Neural cell (in vitro differentiated cells): ENCODE measurements at regions not wholly inside any gene's neighbourhood (a gene's known extent, or its start where the extent isn't known, plus 50 kb on each side); places are given as distances from the start of the nearest gene placed in this dataset.

Experiments
- H2AFZ ChIP-seq: fragments of 200-600, 300-800 bp; sonication (generic), shearing (Covaris generic); 2 replicates; pipeline ENCODE4 v1.6.0; 2014; ENCODE audit warnings: low read depth, mild to moderate bottlenecking, antibody characterized with exemption, low read length, moderate library complexity
- H3F3A ChIP-seq: fragments of 200-600 bp; shearing (Covaris generic); 2 replicates; pipeline ENCODE4 v1.6.1; 2016; ENCODE audit warnings: mild to moderate bottlenecking, moderate library complexity, mixed read lengths, antibody characterized with exemption, low read length; ENCODE audit not compliant: insufficient read depth, poor library complexity, severe bottlenecking
- H3K27ac ChIP-seq: fragments of 200-600, 300-800 bp; sonication (generic), shearing (Covaris generic); 2 replicates; pipeline ENCODE4 v1.5.1; 2014; ENCODE audit warnings: mild to moderate bottlenecking, low read length, moderate library complexity
- H3K27me3 ChIP-seq: fragments of 300-800, 200-600 bp; sonication (generic), shearing (Covaris generic); 2 replicates; pipeline ENCODE4 v1.6.0; 2014; ENCODE audit warnings: mild to moderate bottlenecking, low read depth, low read length, moderate library complexity; ENCODE audit not compliant: insufficient read depth
- H3K36me3 ChIP-seq: fragments of 300-800, 200-600 bp; sonication (generic), shearing (Covaris generic); 2 replicates; pipeline ENCODE4 v1.5.1; 2014; ENCODE audit warnings: mild to moderate bottlenecking, antibody characterized with exemption, low read length, moderate library complexity; ENCODE audit not compliant: insufficient read depth
- H3K4me2 ChIP-seq: fragments of 300-800, 200-600 bp; sonication (generic), shearing (Covaris generic); 2 replicates; pipeline ENCODE4 v1.6.0; 2014; ENCODE audit warnings: mild to moderate bottlenecking, low read length
- H3K4me3 ChIP-seq: fragments of 300-800, 200-600 bp; sonication (generic), shearing (Covaris generic); 2 replicates; pipeline ENCODE4 v1.5.1; 2014; ENCODE audit warnings: mild to moderate bottlenecking, low read length, moderate library complexity
- H3K79me2 ChIP-seq: fragments of 200-600 bp; shearing (Covaris generic); replicated peaks from 2 replicates; pipeline ENCODE4 v1.6.0; 2014; ENCODE audit warnings: mild to moderate bottlenecking, low read length, moderate library complexity; ENCODE audit not compliant: insufficient read depth
- H3K9ac ChIP-seq: fragments of 300-800, 200-600 bp; sonication (generic), shearing (Covaris generic); 2 replicates; pipeline ENCODE4 v1.6.1; 2016; ENCODE audit warnings: mild to moderate bottlenecking, low read length, mixed read lengths
- H3K9me2 ChIP-seq: fragments of 200-600 bp; shearing (Covaris generic); 2 replicates; pipeline ENCODE4 v1.6.1; 2016; ENCODE audit warnings: mild to moderate bottlenecking, low read length, mixed read lengths; ENCODE audit not compliant: insufficient read depth
- H3K9me3 ChIP-seq: fragments of 200-600, 300-800 bp; sonication (generic), shearing (Covaris generic); 2 replicates; pipeline ENCODE4 v1.6.1; 2016; ENCODE audit warnings: mild to moderate bottlenecking, mixed run types, low read length, moderate library complexity, mixed read lengths
- H4K20me1 ChIP-seq: fragments of 200-600 bp; shearing (Covaris generic); 2 replicates; pipeline ENCODE4 v1.6.1; 2016; ENCODE audit warnings: mild to moderate bottlenecking, mixed run types; ENCODE audit not compliant: insufficient read depth
- EP300 ChIP-seq: fragments of 450-650 bp; conservative IDR thresholded peaks from 2 replicates; pipeline ENCODE4 v1.6.1; 2014; ENCODE audit warnings: antibody characterized with exemption, mild to moderate bottlenecking, moderate library complexity; ENCODE audit not compliant: poor library complexity, severe bottlenecking
- EZH2 ChIP-seq: fragments of 200-600, 300-800 bp; shearing (Covaris generic), sonication (generic); IDR thresholded peaks from 2 replicates; pipeline ENCODE4 v1.6.1; 2014; ENCODE audit warnings: antibody characterized with exemption, low read length, borderline replicate concordance, mild to moderate bottlenecking; ENCODE audit not compliant: insufficient read depth, poor library complexity, severe bottlenecking
- MXI1 ChIP-seq: fragments of 450-650 bp; conservative IDR thresholded peaks from 2 replicates; pipeline ENCODE4 v1.6.1; 2014; ENCODE audit warnings: antibody characterized with exemption, mild to moderate bottlenecking; ENCODE audit not compliant: poor library complexity, severe bottlenecking
- POLR2AphosphoS5 ChIP-seq: IDR thresholded peaks from 2 replicates; pipeline ENCODE4 v1.6.1; 2012
- RAD21 ChIP-seq: fragments of 450-650 bp; conservative IDR thresholded peaks from 2 replicates; pipeline ENCODE4 v1.6.1; 2014; ENCODE audit warnings: antibody characterized with exemption, mild to moderate bottlenecking, moderate library complexity
- SMC3 ChIP-seq: fragments of 450-650 bp; conservative IDR thresholded peaks from 2 replicates; pipeline ENCODE4 v1.6.1; 2014; ENCODE audit warnings: antibody characterized with exemption, mild to moderate bottlenecking, moderate library complexity; ENCODE audit not compliant: poor library complexity
- TAF1 ChIP-seq: IDR thresholded peaks from 2 replicates; pipeline ENCODE4 v1.6.1; 2012; ENCODE audit warnings: low read depth
- TF ChIP-seq, protein P1 (sequence below): fragments of 450-650 bp; IDR thresholded peaks from 2 replicates; pipeline ENCODE4 v1.5.1; 2014; ENCODE audit warnings: antibody characterized with exemption, mild to moderate bottlenecking, moderate library complexity; ENCODE audit not compliant: poor library complexity, severe bottlenecking
- TF ChIP-seq, protein P2 (sequence below): IDR thresholded peaks from 2 replicates; pipeline ENCODE4 v1.6.1; 2012; ENCODE audit warnings: borderline replicate concordance

DNA sequence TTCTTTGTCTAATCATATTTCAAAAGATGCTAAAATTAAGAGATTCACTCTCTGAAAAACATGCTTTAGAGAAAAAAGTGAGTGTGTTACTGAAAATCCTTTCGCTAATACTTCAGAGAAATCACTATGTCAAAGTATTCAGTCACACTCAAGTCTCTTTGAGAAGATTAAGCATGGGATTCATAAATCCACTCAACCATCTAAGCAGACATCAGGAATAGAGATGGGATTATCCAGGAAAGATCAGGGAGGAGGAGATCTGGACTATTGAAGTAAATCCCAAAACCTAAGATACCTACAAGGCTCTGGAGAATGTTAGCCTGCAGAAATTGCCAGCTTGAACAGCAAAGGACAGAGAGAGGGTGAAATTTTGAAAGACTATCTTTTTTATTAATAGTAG, 317.2 kb upstream of the ACO1 start:
- Histone ChIP-seq H3K4me3 (no peak overlapping the region), H4K20me1 (no peaks in the 10 kb centered on the region), H3K79me2 (no peaks in the 10 kb centered on the region), H3K9me3 (no peaks in the 10 kb centered on the region), H3K27ac (no peak overlapping the region), H3K9me2 (no peaks in the 10 kb centered on the region), H3K4me2 (no peak overlapping the region), H3K9ac (no peak overlapping the region), H3K36me3 (no peaks in the 10 kb centered on the region), H2AFZ (no peak overlapping the region), H3F3A (no peaks in the 10 kb centered on the region), H3K27me3 (no peaks in the 10 kb centered on the region)
- TF ChIP-seq, protein P1, sequence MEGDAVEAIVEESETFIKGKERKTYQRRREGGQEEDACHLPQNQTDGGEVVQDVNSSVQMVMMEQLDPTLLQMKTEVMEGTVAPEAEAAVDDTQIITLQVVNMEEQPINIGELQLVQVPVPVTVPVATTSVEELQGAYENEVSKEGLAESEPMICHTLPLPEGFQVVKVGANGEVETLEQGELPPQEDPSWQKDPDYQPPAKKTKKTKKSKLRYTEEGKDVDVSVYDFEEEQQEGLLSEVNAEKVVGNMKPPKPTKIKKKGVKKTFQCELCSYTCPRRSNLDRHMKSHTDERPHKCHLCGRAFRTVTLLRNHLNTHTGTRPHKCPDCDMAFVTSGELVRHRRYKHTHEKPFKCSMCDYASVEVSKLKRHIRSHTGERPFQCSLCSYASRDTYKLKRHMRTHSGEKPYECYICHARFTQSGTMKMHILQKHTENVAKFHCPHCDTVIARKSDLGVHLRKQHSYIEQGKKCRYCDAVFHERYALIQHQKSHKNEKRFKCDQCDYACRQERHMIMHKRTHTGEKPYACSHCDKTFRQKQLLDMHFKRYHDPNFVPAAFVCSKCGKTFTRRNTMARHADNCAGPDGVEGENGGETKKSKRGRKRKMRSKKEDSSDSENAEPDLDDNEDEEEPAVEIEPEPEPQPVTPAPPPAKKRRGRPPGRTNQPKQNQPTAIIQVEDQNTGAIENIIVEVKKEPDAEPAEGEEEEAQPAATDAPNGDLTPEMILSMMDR: no peak
- TF ChIP-seq EP300 (no peak), POLR2AphosphoS5 (no peak), EZH2 (no peak), RAD21 (no peak), MXI1 (no peak), TAF1 (no peak), SMC3 (no peak)
- TF ChIP-seq, protein P2, sequence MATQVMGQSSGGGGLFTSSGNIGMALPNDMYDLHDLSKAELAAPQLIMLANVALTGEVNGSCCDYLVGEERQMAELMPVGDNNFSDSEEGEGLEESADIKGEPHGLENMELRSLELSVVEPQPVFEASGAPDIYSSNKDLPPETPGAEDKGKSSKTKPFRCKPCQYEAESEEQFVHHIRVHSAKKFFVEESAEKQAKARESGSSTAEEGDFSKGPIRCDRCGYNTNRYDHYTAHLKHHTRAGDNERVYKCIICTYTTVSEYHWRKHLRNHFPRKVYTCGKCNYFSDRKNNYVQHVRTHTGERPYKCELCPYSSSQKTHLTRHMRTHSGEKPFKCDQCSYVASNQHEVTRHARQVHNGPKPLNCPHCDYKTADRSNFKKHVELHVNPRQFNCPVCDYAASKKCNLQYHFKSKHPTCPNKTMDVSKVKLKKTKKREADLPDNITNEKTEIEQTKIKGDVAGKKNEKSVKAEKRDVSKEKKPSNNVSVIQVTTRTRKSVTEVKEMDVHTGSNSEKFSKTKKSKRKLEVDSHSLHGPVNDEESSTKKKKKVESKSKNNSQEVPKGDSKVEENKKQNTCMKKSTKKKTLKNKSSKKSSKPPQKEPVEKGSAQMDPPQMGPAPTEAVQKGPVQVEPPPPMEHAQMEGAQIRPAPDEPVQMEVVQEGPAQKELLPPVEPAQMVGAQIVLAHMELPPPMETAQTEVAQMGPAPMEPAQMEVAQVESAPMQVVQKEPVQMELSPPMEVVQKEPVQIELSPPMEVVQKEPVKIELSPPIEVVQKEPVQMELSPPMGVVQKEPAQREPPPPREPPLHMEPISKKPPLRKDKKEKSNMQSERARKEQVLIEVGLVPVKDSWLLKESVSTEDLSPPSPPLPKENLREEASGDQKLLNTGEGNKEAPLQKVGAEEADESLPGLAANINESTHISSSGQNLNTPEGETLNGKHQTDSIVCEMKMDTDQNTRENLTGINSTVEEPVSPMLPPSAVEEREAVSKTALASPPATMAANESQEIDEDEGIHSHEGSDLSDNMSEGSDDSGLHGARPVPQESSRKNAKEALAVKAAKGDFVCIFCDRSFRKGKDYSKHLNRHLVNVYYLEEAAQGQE: no peak

DNA sequence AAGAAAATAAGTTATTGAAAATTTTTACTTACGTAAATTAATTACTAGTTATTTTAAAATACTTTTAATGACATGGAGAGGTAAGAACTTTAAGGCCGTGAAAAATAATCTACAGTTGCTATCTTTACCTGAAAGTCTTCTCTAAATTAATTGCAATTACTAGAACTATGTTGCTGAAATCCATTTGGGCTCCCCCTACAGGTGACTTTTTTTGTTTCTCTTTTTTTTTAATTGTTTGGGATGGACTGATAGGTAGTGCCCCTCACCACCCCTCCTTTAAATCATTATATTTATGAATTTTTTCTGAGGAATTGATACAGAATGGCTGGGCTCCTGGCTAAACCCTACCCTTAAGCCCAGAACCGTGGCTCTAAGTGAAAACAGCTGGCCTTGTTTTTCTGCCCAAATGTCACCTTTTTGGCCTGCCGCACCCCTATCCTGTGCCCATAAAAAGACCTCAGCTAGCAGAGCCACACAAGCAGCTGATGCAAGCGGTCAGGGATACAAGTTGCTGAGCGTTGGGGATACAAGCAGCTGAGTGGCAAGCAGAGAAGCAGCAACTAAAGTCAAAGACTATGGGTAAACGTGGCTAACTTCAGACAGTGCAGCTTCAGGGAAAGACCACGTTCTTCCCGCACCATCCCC, 315.2 kb upstream of the ACO1 start:
- Histone ChIP-seq H2AFZ (no peak overlapping the region), H3K9ac (no peak overlapping the region), H3K36me3 (no peaks in the 10 kb centered on the region), H3F3A (no peaks in the 10 kb centered on the region), H3K9me2 (no peaks in the 10 kb centered on the region), H3K9me3 (no peaks in the 10 kb centered on the region), H3K4me3 (no peak overlapping the region), H3K27me3 (no peaks in the 10 kb centered on the region), H4K20me1 (no peaks in the 10 kb centered on the region), H3K79me2 (no peaks in the 10 kb centered on the region), H3K27ac (no peak overlapping the region), H3K4me2 (no peak overlapping the region)
- no peak for TF ChIP-seq MXI1
- TF ChIP-seq TAF1: no peak
- TF ChIP-seq SMC3: no peak
- TF ChIP-seq, protein P2: no peak
- no peak for TF ChIP-seq EZH2
- no peak for TF ChIP-seq RAD21
- TF ChIP-seq EP300: no peak
- no peak for TF ChIP-seq POLR2AphosphoS5
